ENCODE measurements at regions not wholly inside any gene's neighbourhood (a gene's known extent, or its start where the extent isn't known, plus 50 kb on each side); places are given as distances from the start of the nearest gene placed in this dataset.

- no peak overlapping the region for H3K27ac Mint-ChIP-seq (ENCODE audit: unreplicated experiment)
- peaks cover 2% of the 10 kb centered on the region for H3K27me3 Mint-ChIP-seq (ENCODE audit: unreplicated experiment)
- H3K4me3 Mint-ChIP-seq (ENCODE audit: unreplicated experiment), result no peak overlapping the region
- no peaks in the 10 kb centered on the region for H3K36me3 Mint-ChIP-seq (ENCODE audit: unreplicated experiment)
- no peak for TF ChIP-seq CTCF (IDR thresholded peaks at IDR 0.05; ENCODE audit: partially characterized antibody, unreplicated experiment)
- H3K4me1 Mint-ChIP-seq (ENCODE audit: low read depth, unreplicated experiment), result no peaks in the 10 kb centered on the region
- H3K9me3 Mint-ChIP-seq (ENCODE audit: unreplicated experiment), result peaks cover 1% of the 10 kb centered on the region
- DNase-seq, result no peak
Observed at GRCh38 chr2:78646533-78647364, 378.8 kb upstream of the REG3G start.

- Mint-ChIP-seq H3K9me3 (ENCODE audit: unreplicated experiment) (peaks cover 1% of the 10 kb centered on the region), H3K27me3 (ENCODE audit: unreplicated experiment) (peaks cover 2% of the 10 kb centered on the region), H3K27ac (ENCODE audit: unreplicated experiment) (no peak overlapping the region), H3K4me1 (ENCODE audit: low read depth, unreplicated experiment) (no peaks in the 10 kb centered on the region), H3K4me3 (ENCODE audit: unreplicated experiment) (no peak overlapping the region), H3K36me3 (ENCODE audit: unreplicated experiment) (no peaks in the 10 kb centered on the region)
- TF ChIP-seq CTCF (IDR thresholded peaks at IDR 0.05; ENCODE audit: partially characterized antibody, unreplicated experiment), result no peak
- no peak for DNase-seq
Observed at GRCh38 chr2:78648558-78648957, 376.9 kb upstream of the REG3G start.

GRCh38 chr2:78654941-78655340 lies 370.6 kb upstream of the REG3G start:
- Mint-ChIP-seq H3K27me3 (ENCODE audit: unreplicated experiment) (peaks cover 3% of the 10 kb centered on the region), H3K9me3 (ENCODE audit: unreplicated experiment) (peaks cover 1% of the 10 kb centered on the region), H3K4me1 (ENCODE audit: low read depth, unreplicated experiment) (no peaks in the 10 kb centered on the region), H3K27ac (ENCODE audit: unreplicated experiment) (no peak overlapping the region), H3K4me3 (ENCODE audit: unreplicated experiment) (no peak overlapping the region), H3K36me3 (ENCODE audit: unreplicated experiment) (no peaks in the 10 kb centered on the region)
- no peak for TF ChIP-seq CTCF (IDR thresholded peaks at IDR 0.05; ENCODE audit: partially characterized antibody, unreplicated experiment)
- no peak for DNase-seq

- peaks cover 9% of the 10 kb centered on the region for H3K4me1 Mint-ChIP-seq (ENCODE audit: low read depth, unreplicated experiment)
- DNase-seq, result no peak
- TF ChIP-seq CTCF (IDR thresholded peaks at IDR 0.05; ENCODE audit: partially characterized antibody, unreplicated experiment), result no peak
- H3K27ac Mint-ChIP-seq (ENCODE audit: unreplicated experiment), result no peak overlapping the region
- no peak overlapping the region for H3K4me3 Mint-ChIP-seq (ENCODE audit: unreplicated experiment)
- H3K27me3 Mint-ChIP-seq (ENCODE audit: unreplicated experiment), result no peaks in the 10 kb centered on the region
- no peaks in the 10 kb centered on the region for H3K9me3 Mint-ChIP-seq (ENCODE audit: unreplicated experiment)
- no peaks in the 10 kb centered on the region for H3K36me3 Mint-ChIP-seq (ENCODE audit: unreplicated experiment)
Observed at GRCh38 chr2:78676921-78677696, 348.4 kb upstream of the REG3G start.

GRCh38 chr2:78677774-78678173 lies 347.7 kb upstream of the REG3G start:
- no peaks in the 10 kb centered on the region for H3K9me3 Mint-ChIP-seq (ENCODE audit: unreplicated experiment)
- no peak for DNase-seq
- no peaks in the 10 kb centered on the region for H3K27me3 Mint-ChIP-seq (ENCODE audit: unreplicated experiment)
- TF ChIP-seq CTCF (IDR thresholded peaks at IDR 0.05; ENCODE audit: partially characterized antibody, unreplicated experiment), result no peak
- no peaks in the 10 kb centered on the region for H3K36me3 Mint-ChIP-seq (ENCODE audit: unreplicated experiment)
- no peak overlapping the region for H3K4me3 Mint-ChIP-seq (ENCODE audit: unreplicated experiment)
- no peak overlapping the region for H3K27ac Mint-ChIP-seq (ENCODE audit: unreplicated experiment)
- peaks cover 9% of the 10 kb centered on the region for H3K4me1 Mint-ChIP-seq (ENCODE audit: low read depth, unreplicated experiment)
